ENCODE measurements at regions not wholly inside any gene's neighbourhood (a gene's known extent, or its start where the extent isn't known, plus 50 kb on each side); places are given as distances from the start of the nearest gene placed in this dataset.

DNA sequence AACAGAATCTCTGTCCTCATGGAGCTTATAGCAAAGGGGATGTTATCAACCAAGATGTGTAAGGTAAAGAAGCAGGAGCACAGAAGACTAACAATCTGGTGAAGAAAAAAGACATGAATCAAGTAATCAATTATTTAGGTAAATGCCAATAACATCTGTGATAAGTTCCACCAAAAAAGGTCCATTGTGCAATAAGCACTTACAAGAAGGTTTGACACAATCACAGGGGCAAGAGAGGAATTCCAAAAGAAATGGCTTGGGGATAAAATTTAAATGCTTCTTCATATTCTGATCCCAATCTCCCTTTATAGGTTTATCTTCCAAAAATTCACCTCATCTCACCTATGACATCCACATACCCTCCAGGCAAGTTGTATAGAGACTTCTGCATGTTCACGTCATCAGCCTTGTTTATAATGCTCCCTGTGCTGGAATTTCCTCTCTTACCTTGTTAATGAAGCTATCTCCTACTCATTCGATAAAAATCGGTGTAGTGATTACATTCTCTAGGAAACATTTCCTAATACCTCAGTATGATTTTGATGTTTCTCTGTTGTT, 53.6 kb upstream of the DPT start:
- no peak overlapping the region for H3K27ac ChIP-seq (ENCODE audit: extremely low read length, insufficient read depth, low read length)
- no peak overlapping the region for H3K4me3 ChIP-seq (replicated peaks in 1 of 3; ENCODE audit: insufficient read depth in 1 of 3, low read depth in 2 of 3, low read length in 3 of 3)
- H3K27me3 ChIP-seq (ENCODE audit: control insufficient read depth in 1 of 2, insufficient read depth in 2 of 2, low read length in 2 of 2), result no peaks in the 10 kb centered on the region; a peak in 1 of 5 replicates
- no TSS peak for BruUV-seq (replicated peaks)
- no peak overlapping the region for H3K9ac ChIP-seq (ENCODE audit: insufficient read depth, low read depth, low read length)
- ATAC-seq (no peak), FAIRE-seq (no peak), DNase-seq (ENCODE audit: low spot score) (no peak)
- H4K20me1 ChIP-seq (ENCODE audit: insufficient read depth, low read length), result no peaks in the 10 kb centered on the region
- in situ Hi-C loops (cut with HindIII; ENCODE audit: extremely low pct_ligation_motif_present, low pct_unique_long_range_greater_than_20kb), result no loop called here
- ChIA-PET POLR2A (no interaction called here), CTCF (ENCODE audit: low intra/inter-chr PET ratio, low total read pairs) (no interaction called here)
- peaks cover 4% of the 10 kb centered on the region; the same call in 1 of the 2 replicates for H3K4me1 ChIP-seq (ENCODE audit: insufficient read depth, low read length)
- no peak overlapping the region for H3K4me2 ChIP-seq (ENCODE audit: low read depth, low read length)
- H3K79me2 ChIP-seq (ENCODE audit: insufficient read depth, low read length), result no peaks in the 10 kb centered on the region
- intact Hi-C loops (cut with micrococcal nuclease; ENCODE audit: unreplicated experiment), result no loop called here
- H3K9me3 ChIP-seq (ENCODE audit: low read length), result no peaks in the 10 kb centered on the region
- 57% methylated on average over 3 of the region's 3 CpGs for WGBS (ENCODE audit: low lambda C conversion rate)
- TF ChIP-seq CEBPB (IDR thresholded peaks at IDR 0.05; ENCODE audit: borderline replicate concordance, low read depth, low read length) (peak; percentile 38; the same call in 1 of the 2 replicates), NFIC (IDR thresholded peaks at IDR 0.05; ENCODE audit: low read length) (no peak), REXO4 (CRISPR knock-in tag; IDR thresholded peaks at IDR 0.05; ENCODE audit: borderline replicate concordance) (no peak), ZNF263 (CRISPR knock-in tag; IDR thresholded peaks at IDR 0.05) (no peak), HES4 (CRISPR knock-in tag; IDR thresholded peaks at IDR 0.05; ENCODE audit: borderline replicate concordance) (no peak)
- TF ChIP-seq, protein P1, sequence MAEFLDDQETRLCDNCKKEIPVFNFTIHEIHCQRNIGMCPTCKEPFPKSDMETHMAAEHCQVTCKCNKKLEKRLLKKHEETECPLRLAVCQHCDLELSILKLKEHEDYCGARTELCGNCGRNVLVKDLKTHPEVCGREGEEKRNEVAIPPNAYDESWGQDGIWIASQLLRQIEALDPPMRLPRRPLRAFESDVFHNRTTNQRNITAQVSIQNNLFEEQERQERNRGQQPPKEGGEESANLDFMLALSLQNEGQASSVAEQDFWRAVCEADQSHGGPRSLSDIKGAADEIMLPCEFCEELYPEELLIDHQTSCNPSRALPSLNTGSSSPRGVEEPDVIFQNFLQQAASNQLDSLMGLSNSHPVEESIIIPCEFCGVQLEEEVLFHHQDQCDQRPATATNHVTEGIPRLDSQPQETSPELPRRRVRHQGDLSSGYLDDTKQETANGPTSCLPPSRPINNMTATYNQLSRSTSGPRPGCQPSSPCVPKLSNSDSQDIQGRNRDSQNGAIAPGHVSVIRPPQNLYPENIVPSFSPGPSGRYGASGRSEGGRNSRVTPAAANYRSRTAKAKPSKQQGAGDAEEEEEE (CRISPR knock-in tag; IDR thresholded peaks at IDR 0.05; ENCODE audit: borderline replicate concordance), result no peak
- no peak overlapping the region for H2AFZ ChIP-seq (ENCODE audit: low read length)
- no peaks in the 10 kb centered on the region for H3K36me3 ChIP-seq (replicated peaks in 1 of 2; ENCODE audit: control insufficient read depth in 1 of 2, insufficient read depth in 2 of 2, low read length in 2 of 2)
